Fibroblast of skin of right biceps (primary cell): ENCODE measurements at regions not wholly inside any gene's neighbourhood (a gene's known extent, or its start where the extent isn't known, plus 50 kb on each side); places are given as distances from the start of the nearest gene placed in this dataset.
"Not testable (repeated sequence)": the region's sequence is repeated elsewhere in the genome, so short reads cannot be mapped to it uniquely, and the experiment has no call there.

ENCODE experiments used
- DNase-seq: peaks from one replicate; pipeline ENCODE4 v3.0.0-alpha.2; 2013

DNA sequence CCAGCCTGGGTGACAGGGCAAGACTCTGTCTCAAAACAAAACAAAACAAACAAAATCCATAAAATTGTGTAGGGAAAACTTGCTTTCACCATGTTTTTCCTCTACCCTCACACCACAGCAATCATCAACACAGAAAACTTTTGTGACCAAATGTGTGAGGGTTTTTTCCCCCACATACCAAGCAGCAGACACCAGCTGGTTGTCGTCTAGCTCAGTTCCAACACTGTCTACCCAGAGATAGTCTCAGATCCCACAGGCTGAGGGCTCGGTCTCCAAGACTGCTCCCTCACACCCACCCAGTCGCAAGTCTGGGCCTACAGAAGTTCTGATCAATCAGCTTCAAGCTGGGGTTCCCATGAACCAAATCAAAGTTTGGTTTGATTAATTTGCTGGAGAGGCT lies 322.4 kb upstream of the MAGI2 start:
- DNase-seq: no peak

DNA sequence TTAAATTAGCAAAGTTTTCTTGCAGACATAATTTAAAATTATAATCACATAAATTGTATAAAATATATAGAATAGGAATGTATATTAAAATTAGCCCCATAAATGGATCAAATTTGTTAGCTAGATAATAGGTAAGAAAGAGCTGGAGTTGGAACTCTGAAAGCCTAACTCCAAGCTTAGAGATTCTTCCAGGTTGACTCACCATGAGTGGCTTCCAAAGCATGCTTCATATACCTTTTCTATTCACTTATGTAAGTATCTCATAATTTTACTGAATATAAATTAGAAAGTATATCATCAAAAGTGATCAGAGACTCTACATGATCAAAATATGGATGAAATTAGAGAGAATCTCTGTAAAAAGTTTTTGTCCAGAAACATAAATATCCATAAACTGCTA lies 320.7 kb upstream of the MAGI2 start:
- DNase-seq: peak; percentile 42

DNA sequence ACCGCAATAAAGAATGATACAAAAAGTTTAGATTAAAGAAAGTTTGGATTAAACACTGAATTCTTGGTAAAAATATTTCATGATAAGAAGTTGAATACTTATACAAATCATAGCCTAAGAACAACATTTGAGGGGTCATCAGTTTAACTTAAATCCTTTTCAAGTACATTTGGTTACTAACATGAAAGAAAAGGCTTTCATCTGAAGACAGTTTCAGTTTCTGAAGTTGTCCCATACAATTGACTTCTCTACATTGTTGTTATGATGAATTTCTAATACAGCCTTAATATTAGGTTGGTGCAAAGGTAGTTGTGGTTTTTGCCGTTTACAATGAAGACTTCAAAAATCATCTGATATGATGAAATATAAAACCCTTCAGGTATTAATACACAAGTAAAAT lies 317.5 kb upstream of the MAGI2 start:
- DNase-seq: no peak

GRCh38 chr7:79770063-79770462 lies 316.6 kb upstream of the MAGI2 start:
- DNase-seq: no peak

- DNase-seq: not testable (repeated sequence)
Measured at GRCh38 chr7:79767876-79768560, 314.6 kb upstream of the MAGI2 start.

DNA sequence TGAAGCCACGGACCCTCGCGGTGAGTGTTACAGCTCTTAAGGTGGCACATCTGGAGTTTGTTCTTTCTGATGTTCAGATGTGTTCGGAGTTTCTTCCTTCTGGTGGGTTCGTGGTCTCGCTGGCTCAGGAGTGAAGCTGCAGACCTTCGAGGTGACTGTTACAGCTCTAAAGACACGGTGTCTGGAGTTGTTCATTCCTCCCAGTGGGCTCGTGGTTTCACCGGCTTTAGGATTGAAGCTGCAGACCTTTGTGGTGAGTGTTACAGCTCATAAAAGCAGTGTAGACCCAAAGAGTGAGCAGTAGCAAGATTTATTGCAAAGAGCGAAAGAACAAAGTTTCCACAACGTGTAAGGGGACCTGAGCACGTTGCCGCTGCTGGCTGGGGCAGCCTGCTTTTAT lies 313.7 kb upstream of the MAGI2 start:
- not testable (repeated sequence) for DNase-seq

- peak; percentile 2 for DNase-seq
Measured at GRCh38 chr7:79761876-79762429, 308.5 kb upstream of the MAGI2 start.

- DNase-seq: not testable (repeated sequence)
Measured at GRCh38 chr7:79750941-79751340, 297.5 kb upstream of the MAGI2 start.

GRCh38 chr7:79749856-79750255 lies 296.4 kb upstream of the MAGI2 start:
- no peak for DNase-seq

- DNase-seq: no peak
Measured at GRCh38 chr7:79741684-79742083, 288.2 kb upstream of the MAGI2 start.

- no peak for DNase-seq
Measured at GRCh38 chr7:79740076-79740475, 286.6 kb upstream of the MAGI2 start.

GRCh38 chr7:79739036-79739709 lies 285.7 kb upstream of the MAGI2 start:
- DNase-seq: not testable (repeated sequence)

DNA sequence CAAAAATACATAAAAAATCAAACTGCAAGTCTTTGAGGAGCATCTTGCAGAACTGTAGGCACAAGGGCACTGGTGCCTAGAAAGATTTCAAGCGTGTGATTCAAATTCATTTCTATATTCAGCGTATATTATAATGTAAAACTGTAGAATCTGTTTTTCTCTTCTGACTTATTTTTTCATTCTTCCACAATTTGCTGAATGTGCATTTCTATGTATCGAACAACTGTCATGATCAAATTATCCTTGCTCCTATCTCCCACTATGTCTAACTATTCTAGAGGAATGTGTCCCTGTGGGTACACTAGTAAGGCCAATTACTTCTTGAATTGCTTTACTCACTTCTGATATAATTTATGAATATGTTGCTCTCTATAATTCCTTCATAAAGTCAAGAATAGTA lies 283.0 kb upstream of the MAGI2 start:
- DNase-seq: no peak

- no peak for DNase-seq
Measured at GRCh38 chr7:79735012-79735411, 281.5 kb upstream of the MAGI2 start.

DNA sequence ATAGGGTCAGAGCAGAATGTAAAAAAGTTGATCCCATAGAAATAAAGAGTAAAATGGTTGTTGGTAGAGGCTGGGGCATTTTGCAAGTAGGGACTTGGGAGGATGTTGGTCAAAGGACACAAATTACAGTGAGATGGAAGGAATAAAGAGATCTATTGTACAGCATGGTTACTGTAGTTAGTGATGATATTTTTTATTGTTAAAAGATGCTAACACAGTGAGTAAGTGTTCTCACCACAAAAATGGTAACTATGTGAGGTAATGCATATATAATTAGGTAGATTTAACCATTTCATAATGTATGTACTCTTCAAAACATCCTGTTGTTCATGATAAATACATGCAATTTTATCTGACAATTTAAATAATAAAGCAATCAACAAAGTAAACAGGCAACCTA lies 280.7 kb upstream of the MAGI2 start:
- peak; percentile 19 for DNase-seq

GRCh38 chr7:79732535-79732934 lies 279.1 kb upstream of the MAGI2 start:
- no peak for DNase-seq

GRCh38 chr7:79730971-79731370 lies 277.5 kb upstream of the MAGI2 start:
- DNase-seq: no peak

DNA sequence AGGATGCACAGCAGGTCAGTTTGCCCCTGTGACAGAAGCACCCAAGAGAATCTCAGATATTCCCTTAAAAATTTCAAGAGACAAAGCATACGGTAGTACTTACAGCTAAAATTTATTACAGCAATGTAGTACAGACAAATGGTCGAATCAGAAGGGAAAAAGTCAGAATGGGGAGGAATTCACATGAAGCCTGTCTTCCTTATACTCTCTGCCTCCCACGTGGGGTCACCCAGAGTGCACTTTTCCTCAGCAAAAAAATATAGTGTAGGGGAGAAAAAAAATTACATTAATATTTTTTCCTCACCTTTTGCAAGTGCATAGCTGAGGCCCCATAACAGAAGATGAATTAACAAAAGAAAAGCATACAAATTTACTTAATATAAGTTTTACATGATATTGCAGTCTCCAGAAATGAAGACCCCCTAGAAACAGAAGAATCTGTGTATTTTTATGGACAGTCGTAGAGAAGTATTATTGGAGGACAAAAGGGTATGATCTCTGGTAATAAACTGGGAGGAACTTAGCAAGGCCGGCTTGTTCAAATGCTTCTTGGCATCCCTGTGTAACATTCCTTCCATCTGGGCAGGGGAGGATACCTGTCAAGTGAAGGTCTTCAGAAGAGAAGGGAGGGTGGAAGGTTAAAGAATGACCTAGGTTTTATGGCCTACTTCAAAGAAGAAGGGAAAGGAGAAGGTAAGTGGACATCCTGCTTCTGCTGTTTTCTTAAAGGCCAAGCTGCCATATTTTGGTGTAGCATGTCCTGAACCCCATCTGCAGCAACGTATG lies 270.6 kb upstream of the MAGI2 start:
- DNase-seq: peak; percentile 4

DNA sequence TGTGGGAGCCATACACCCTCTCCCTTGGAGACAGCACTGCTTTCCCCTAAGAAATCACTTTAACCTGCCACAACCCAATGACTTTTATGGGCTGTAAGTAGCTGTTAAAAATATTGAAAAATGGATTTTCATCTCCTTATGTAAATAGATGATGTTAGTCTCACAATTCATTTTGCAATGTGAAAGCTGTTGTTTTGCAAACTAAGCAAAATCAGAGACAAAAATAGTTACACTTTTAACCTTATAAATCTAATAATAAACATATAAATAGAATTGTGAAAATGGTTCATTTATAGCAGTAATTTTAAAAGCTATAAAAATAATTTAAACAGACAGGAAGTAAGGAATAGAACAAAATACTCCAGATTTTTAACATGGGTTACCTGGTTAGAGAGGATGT lies 268.8 kb upstream of the MAGI2 start:
- no peak for DNase-seq

DNA sequence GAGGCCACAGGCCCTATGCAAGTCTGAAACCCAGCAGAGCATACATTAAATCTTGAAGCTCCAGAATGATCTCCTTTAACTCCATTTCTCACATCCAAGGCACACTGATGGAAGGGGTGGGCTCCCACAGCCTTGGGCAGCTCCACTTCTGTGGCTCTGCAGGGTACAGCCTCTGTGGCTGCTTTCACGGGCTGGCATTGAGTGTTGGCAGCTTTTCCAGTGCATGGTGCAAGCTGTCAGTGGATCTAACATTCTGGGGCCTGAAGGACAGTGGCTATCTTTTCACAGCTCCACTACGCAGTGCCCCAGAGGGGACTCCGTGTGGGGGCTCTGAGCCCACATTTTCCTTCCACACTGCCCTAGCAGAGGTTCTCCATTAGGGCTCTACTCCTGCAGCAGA lies 265.7 kb upstream of the MAGI2 start:
- DNase-seq: no peak

DNA sequence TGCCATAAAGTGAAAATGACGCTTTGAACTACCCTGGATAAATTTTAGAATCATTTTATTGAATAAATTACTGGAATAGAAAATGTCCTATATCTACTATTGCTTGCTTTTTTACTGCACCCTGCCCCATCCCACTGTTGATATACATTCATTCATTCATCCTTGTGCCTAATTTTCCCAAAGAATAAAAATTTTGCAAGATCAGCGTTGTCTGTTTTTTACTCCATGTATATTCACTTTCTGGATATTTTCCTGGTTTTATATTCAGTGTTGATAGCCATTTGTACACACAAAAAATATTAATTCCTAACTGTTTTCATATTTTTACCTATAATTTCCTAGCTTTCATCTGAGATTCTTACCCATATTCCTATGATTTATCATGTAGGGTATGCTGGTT lies 262.9 kb upstream of the MAGI2 start:
- DNase-seq: no peak

- no peak for DNase-seq
Measured at GRCh38 chr7:79714081-79714480, 260.6 kb upstream of the MAGI2 start.

- no peak for DNase-seq
Measured at GRCh38 chr7:79713276-79713675, 259.8 kb upstream of the MAGI2 start.

DNA sequence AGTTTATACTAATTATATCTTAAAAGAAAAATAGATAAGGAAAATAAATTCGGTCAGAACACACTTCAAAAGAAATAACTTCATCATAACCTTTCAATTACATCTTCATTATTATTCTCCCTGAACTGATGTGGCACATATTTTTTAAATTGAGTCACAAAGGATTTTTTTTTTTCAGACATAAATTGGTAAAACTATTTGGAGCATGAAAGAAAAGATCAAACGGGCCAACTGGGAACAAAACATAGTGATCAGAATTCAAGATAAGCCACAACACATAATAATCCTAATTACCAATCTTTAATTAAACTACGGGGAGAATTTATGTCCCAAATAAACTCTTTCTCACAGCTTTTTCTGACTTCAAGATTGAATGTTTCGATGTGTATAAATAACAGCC lies 258.2 kb upstream of the MAGI2 start:
- no peak for DNase-seq
